IMR-90 (cell line): ENCODE measurements at regions not wholly inside any gene's neighbourhood (a gene's known extent, or its start where the extent isn't known, plus 50 kb on each side); places are given as distances from the start of the nearest gene placed in this dataset.

Experiments used
- ATAC-seq: fragments of 200-7000 bp; cut with Tn5 transposase; 2 replicates; pipeline ENCODE4 v1.9.1; 2020; ENCODE audit warnings: low read depth, mild to moderate bottlenecking, moderate library complexity
- BruUV-seq: library from RNA; stranded (reverse); fragments of 400-500 nt; replicated peaks from 2 replicates; lab custom pipeline; 2021; lab: Mats Ljungman, UMichigan
- CTCF ChIA-PET: fragments of 300-600 bp; formaldehyde crosslinking; extraction: SDS; loops from one replicate; lab custom pipeline; 2021; ENCODE audit warnings: antibody characterized with exemption; lab: Yijun Ruan, JAX
- POLR2A ChIA-PET: fragments of 300-600 bp; sonication (Branson Sonifier 250); formaldehyde crosslinking; loops from one replicate; lab custom pipeline; 2022; ENCODE audit warnings: antibody characterized with exemption; ENCODE audit not compliant: unreplicated experiment; lab: Charles Lee
- DNase-seq: peaks from one replicate; pipeline ENCODE4 v3.0.0; 2013
- H2AFZ ChIP-seq: replicated peaks from 2 replicates; pipeline ENCODE3; 2013; ENCODE audit warnings: low read length, mild to moderate bottlenecking; ENCODE audit not compliant: poor library complexity
- H2AK5ac ChIP-seq: 2 replicates; pipeline ENCODE4 v1.6.1; 2013; ENCODE audit warnings: low read depth, low read length, inconsistent platforms
- H2AK9ac ChIP-seq: replicated peaks from 2 replicates; pipeline ENCODE3; 2013; ENCODE audit warnings: mild to moderate bottlenecking, low read depth, low read length, moderate library complexity; ENCODE audit not compliant: poor library complexity
- H2BK120ac ChIP-seq: 2 replicates; pipeline ENCODE4 v1.6.1; 2013; ENCODE audit warnings: low read depth, low read length, inconsistent platforms
- H2BK15ac ChIP-seq: 3 replicates; pipeline ENCODE4 v1.6.1; 2013; ENCODE audit warnings: low read depth, low read length, inconsistent platforms
- H2BK20ac ChIP-seq: 2 replicates; pipeline ENCODE4 v1.6.1; 2013; ENCODE audit warnings: low read depth, mild to moderate bottlenecking, inconsistent platforms, low read length, moderate library complexity
- H2BK5ac ChIP-seq: 2 replicates; pipeline ENCODE4 v1.6.1; 2013; ENCODE audit warnings: mild to moderate bottlenecking, low read depth, low read length, inconsistent platforms; ENCODE audit not compliant: poor library complexity, severe bottlenecking
- H3K14ac ChIP-seq: replicated peaks from 2 replicates; pipeline ENCODE4 v1.6.1; 2013; ENCODE audit warnings: low read depth, low read length, inconsistent platforms
- H3K18ac ChIP-seq: 2 replicates; pipeline ENCODE4 v1.6.1; 2013; ENCODE audit warnings: low read depth, low read length, control low read depth
- H3K23ac ChIP-seq: 2 replicates; pipeline ENCODE4 v1.6.1; 2013; ENCODE audit warnings: low read depth, low read length, inconsistent platforms
- H3K27ac ChIP-seq: 2 replicates; pipeline ENCODE4 v1.5.1; 2013; ENCODE audit warnings: mild to moderate bottlenecking, control low read depth, low read length; ENCODE audit not compliant: insufficient read depth
- H3K27me3 ChIP-seq: 2 replicates; pipeline ENCODE4 v1.6.1; 2013; ENCODE audit warnings: low read length; ENCODE audit not compliant: control insufficient read depth, insufficient read depth
- H3K36me3 ChIP-seq: 2 replicates; pipeline ENCODE4 v1.6.1; 2013; ENCODE audit warnings: low read length, mixed read lengths; ENCODE audit not compliant: control insufficient read depth, insufficient read depth
- H3K4ac ChIP-seq: 2 replicates; pipeline ENCODE4 v1.6.1; 2013; ENCODE audit warnings: low read depth, low read length, inconsistent platforms
- H3K4me1 ChIP-seq: 2 replicates; pipeline ENCODE4 v1.6.1; 2013; ENCODE audit warnings: low read length, mixed read lengths; ENCODE audit not compliant: control insufficient read depth, insufficient read depth
- H3K4me2 ChIP-seq: 2 replicates; pipeline ENCODE4 v1.6.1; 2013; ENCODE audit warnings: low read depth, mild to moderate bottlenecking, control low read depth, low read length, moderate library complexity
- H3K4me3 ChIP-seq: 2 replicates; pipeline ENCODE4 v1.5.1; 2013; ENCODE audit warnings: low read depth, mild to moderate bottlenecking, control low read depth, low read length, moderate library complexity; ENCODE audit not compliant: insufficient read depth
- H3K56ac ChIP-seq: 2 replicates; pipeline ENCODE4 v1.6.1; 2013; ENCODE audit warnings: low read length, inconsistent platforms; ENCODE audit not compliant: insufficient read depth; ENCODE audit errors: extremely low read depth
- H3K79me1 ChIP-seq, 2 experiments: 2 replicates each; pipeline ENCODE4 v1.6.1; 2013; ENCODE audit warnings: low read length in 2 of 2, inconsistent platforms in 1 of 2, low read depth in 1 of 2
- H3K9ac ChIP-seq: 2 replicates; pipeline ENCODE4 v1.6.1; 2013; ENCODE audit warnings: low read depth, low read length, control low read depth
- H3K9me1 ChIP-seq: 2 replicates; pipeline ENCODE4 v1.6.1; 2013; ENCODE audit warnings: low read length, inconsistent platforms; ENCODE audit not compliant: insufficient read depth
- H3K9me3 ChIP-seq: 2 replicates; pipeline ENCODE4 v1.6.1; 2013; ENCODE audit warnings: low read length; ENCODE audit not compliant: control insufficient read depth, insufficient read depth
- H4K20me1 ChIP-seq: 2 replicates; pipeline ENCODE4 v1.6.1; 2013; ENCODE audit warnings: low read length, inconsistent platforms; ENCODE audit not compliant: insufficient read depth
- H4K5ac ChIP-seq: 2 replicates; pipeline ENCODE4 v1.6.1; 2013; ENCODE audit warnings: mild to moderate bottlenecking, low read depth, low read length, control low read depth
- H4K8ac ChIP-seq, 2 experiments: 2 replicates each; pipeline ENCODE4 v1.6.1; 2013; ENCODE audit warnings: low read depth in 2 of 2, low read length in 2 of 2, control low read depth in 1 of 2, inconsistent platforms in 1 of 2
- H4K91ac ChIP-seq: 2 replicates; pipeline ENCODE4 v1.6.1; 2013; ENCODE audit warnings: low read depth, low read length, inconsistent platforms; ENCODE audit not compliant: insufficient read depth
- BHLHE40 ChIP-seq: fragments of 150-350 bp; IDR thresholded peaks from 2 replicates; pipeline ENCODE4 v1.6.1; 2016; ENCODE audit warnings: mild to moderate bottlenecking, low read depth, low read length
- CEBPB ChIP-seq: IDR thresholded peaks from 2 replicates; pipeline ENCODE4 v1.6.1; 2012; ENCODE audit warnings: low read depth, low read length, improper control_type of control experiment
- CHD1 ChIP-seq: IDR thresholded peaks from 2 replicates; pipeline ENCODE4 v1.6.1; 2012; ENCODE audit warnings: low read depth, low read length, improper control_type of control experiment
- FOS ChIP-seq: fragments of 150-350 bp; IDR thresholded peaks from 2 replicates; pipeline ENCODE4 v1.6.1; 2016; ENCODE audit warnings: low read depth, low read length
- MAZ ChIP-seq: IDR thresholded peaks from 2 replicates; pipeline ENCODE4 v1.6.1; 2012; ENCODE audit warnings: low read depth, mild to moderate bottlenecking, low read length, improper control_type of control experiment, moderate library complexity, borderline replicate concordance
- MXI1 ChIP-seq: IDR thresholded peaks from 2 replicates; pipeline ENCODE4 v1.6.1; 2012; ENCODE audit warnings: low read depth, mild to moderate bottlenecking, low read length, moderate library complexity, borderline replicate concordance
- NFE2L2 ChIP-seq: fragments of 150-350 bp; IDR thresholded peaks from 2 replicates; pipeline ENCODE4 v1.6.1; 2016; ENCODE audit warnings: low read depth, mild to moderate bottlenecking, low read length
- RAD21 ChIP-seq: IDR thresholded peaks from 2 replicates; pipeline ENCODE4 v1.6.1; 2012; ENCODE audit warnings: low read length, improper control_type of control experiment
- RCOR1 ChIP-seq: IDR thresholded peaks from 2 replicates; pipeline ENCODE4 v1.6.1; 2012; ENCODE audit warnings: mild to moderate bottlenecking, low read length, improper control_type of control experiment; ENCODE audit not compliant: insufficient replicate concordance
- RFX5 ChIP-seq: IDR thresholded peaks from 2 replicates; pipeline ENCODE4 v1.8.0; 2012; ENCODE audit warnings: low read depth, mild to moderate bottlenecking, low read length, moderate library complexity
- USF2 ChIP-seq: fragments of 150-350 bp; IDR thresholded peaks from 2 replicates; pipeline ENCODE4 v1.6.1; 2017; ENCODE audit warnings: mild to moderate bottlenecking, antibody characterized with exemption, low read length, low read depth
- WGBS, 2 experiments: methylation state at CpG; one replicate each; pipeline versions ENCODE4 v1.1.5 to v1.1.7; 2013; ENCODE audit warnings: missing lambda C conversion rate in 2 of 2; ENCODE audit not compliant: insufficient read length in 1 of 2; ENCODE audit errors: extremely low coverage in 2 of 2; 5-methylcytosine and 5-hydroxymethylcytosine counted together
- dilution Hi-C: fragments of 300-500 bp; cut with HindIII; formaldehyde crosslinking; loops from one replicate; pipeline ENCODE4 v1.14.3; 2018; ENCODE audit warnings: low sequenced_read_pairs; ENCODE audit not compliant: unreplicated experiment
- in situ Hi-C: fragments of 300-500 bp; cut with MboI; formaldehyde crosslinking; loops from 3 replicates; pipeline ENCODE4 v1.14.3; 2019; ENCODE audit warnings: low sequenced_read_pairs, inconsistent platforms, mixed read lengths
- intact Hi-C: fragments of 100-400 bp; cut with micrococcal nuclease; formaldehyde crosslinking; loops from 2 replicates; pipeline ENCODE4 v1.10.0; 2022
- TF ChIP-seq, protein P1 (sequence below): conservative IDR thresholded peaks from 2 replicates; pipeline ENCODE4 v1.5.1; 2012; ENCODE audit warnings: mild to moderate bottlenecking, low read depth, low read length, improper control_type of control experiment

GRCh38 chr3:5442106-5442785, 254.7 kb downstream of the EDEM1 start:
- Histone ChIP-seq H3K4ac (no peak overlapping the region), H3K79me1 (no peaks in the 10 kb centered on the region), H3K4me3 (no peak overlapping the region), H3K23ac (no peak overlapping the region), H3K27ac (no peak overlapping the region), H3K4me2 (no peak overlapping the region), H3K4me1 (no peaks in the 10 kb centered on the region), H2BK5ac (no peak overlapping the region), H2AK5ac (no peak overlapping the region), H2AK9ac (no peak overlapping the region), H3K36me3 (no peaks in the 10 kb centered on the region), H4K8ac (no peak overlapping the region), H2AFZ (no peak overlapping the region), H4K20me1 (no peaks in the 10 kb centered on the region), H3K9me3 (no peaks in the 10 kb centered on the region), H3K27me3 (no peaks in the 10 kb centered on the region), H4K91ac (no peak overlapping the region), H3K14ac (no peak overlapping the region), H3K56ac (no peak overlapping the region), H2BK120ac (no peak overlapping the region), H3K9ac (no peak overlapping the region), H3K18ac (no peak overlapping the region), H2BK20ac (no peak overlapping the region), H2BK15ac (no peak overlapping the region), H3K9me1 (no peaks in the 10 kb centered on the region), H4K5ac (no peak overlapping the region)
- in situ Hi-C loops = no loop called here
- POLR2A ChIA-PET = no interaction called here
- ATAC-seq = no peak
- CTCF ChIA-PET = no interaction called here
- TF ChIP-seq RCOR1 (no peak), RFX5 (no peak), MAZ (no peak), USF2 (no peak), MXI1 (no peak), RAD21 (no peak), BHLHE40 (no peak), CHD1 (no peak), FOS (no peak), CEBPB (no peak), NFE2L2 (no peak)
- TF ChIP-seq, protein P1, sequence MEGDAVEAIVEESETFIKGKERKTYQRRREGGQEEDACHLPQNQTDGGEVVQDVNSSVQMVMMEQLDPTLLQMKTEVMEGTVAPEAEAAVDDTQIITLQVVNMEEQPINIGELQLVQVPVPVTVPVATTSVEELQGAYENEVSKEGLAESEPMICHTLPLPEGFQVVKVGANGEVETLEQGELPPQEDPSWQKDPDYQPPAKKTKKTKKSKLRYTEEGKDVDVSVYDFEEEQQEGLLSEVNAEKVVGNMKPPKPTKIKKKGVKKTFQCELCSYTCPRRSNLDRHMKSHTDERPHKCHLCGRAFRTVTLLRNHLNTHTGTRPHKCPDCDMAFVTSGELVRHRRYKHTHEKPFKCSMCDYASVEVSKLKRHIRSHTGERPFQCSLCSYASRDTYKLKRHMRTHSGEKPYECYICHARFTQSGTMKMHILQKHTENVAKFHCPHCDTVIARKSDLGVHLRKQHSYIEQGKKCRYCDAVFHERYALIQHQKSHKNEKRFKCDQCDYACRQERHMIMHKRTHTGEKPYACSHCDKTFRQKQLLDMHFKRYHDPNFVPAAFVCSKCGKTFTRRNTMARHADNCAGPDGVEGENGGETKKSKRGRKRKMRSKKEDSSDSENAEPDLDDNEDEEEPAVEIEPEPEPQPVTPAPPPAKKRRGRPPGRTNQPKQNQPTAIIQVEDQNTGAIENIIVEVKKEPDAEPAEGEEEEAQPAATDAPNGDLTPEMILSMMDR = no peak
- intact Hi-C loops = no loop called here
- WGBS, 2 experiments = no CpG with 5 or more reads among the region's 4 CpGs
- BruUV-seq = no TSS peak
- dilution Hi-C loops = no loop called here
- no peak for DNase-seq
